ENCODE measurements at regions not wholly inside any gene's neighbourhood (a gene's known extent, or its start where the extent isn't known, plus 50 kb on each side); places are given as distances from the start of the nearest gene placed in this dataset.

DNA sequence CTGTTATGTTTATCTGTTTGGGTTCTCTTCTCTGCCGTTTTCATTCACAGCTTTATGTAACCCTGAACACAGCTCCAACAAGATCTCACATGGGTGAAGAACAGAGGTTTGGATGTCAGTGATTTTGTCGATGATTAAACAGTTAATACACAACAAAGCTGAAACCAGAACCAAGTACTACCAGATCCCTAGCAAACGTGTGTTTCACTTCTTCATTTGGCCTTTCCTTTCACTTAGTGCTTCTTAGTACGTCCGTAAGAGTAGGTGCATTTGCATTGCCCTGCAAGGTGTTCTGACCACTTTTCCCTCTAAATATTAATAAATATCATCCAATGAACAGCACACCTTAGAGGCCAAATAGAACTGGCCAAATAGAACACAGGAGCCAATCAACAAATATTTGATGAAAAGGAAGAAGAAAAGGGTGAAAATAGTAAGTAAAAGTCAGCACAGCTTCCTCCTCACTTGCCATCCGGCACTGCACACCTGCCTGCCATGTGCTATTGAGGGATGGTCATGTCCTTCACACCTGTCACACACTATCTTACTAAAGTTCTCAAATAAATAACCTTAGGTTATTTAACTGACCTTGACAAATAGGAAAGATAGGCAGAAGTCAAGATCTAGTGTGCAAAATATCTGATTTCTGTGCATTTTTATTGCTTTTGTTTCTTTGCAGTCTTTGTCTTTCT lies 252.6 kb upstream of the ANKRD30A start:
- no peak overlapping the region for H3K27ac ChIP-seq (ENCODE audit: low read length)
- no peaks in the 10 kb centered on the region for H3K27me3 ChIP-seq (ENCODE audit: low read depth, low read length)
- no peaks in the 10 kb centered on the region for H3K36me3 ChIP-seq (ENCODE audit: control insufficient read depth in 1 of 2, insufficient read depth in 2 of 2, low read length in 2 of 2)
- H3K4me1 ChIP-seq (ENCODE audit: control insufficient read depth in 1 of 2, insufficient read depth in 2 of 2, low read length in 2 of 2) = no peaks in the 10 kb centered on the region
- no peak overlapping the region for H3K4me3 ChIP-seq (ENCODE audit: low read depth in 1 of 2, low read length in 2 of 2)
- H3K9me3 ChIP-seq (ENCODE audit: control insufficient read depth in 1 of 2, low read length in 2 of 2) = no peaks in the 10 kb centered on the region

DNA sequence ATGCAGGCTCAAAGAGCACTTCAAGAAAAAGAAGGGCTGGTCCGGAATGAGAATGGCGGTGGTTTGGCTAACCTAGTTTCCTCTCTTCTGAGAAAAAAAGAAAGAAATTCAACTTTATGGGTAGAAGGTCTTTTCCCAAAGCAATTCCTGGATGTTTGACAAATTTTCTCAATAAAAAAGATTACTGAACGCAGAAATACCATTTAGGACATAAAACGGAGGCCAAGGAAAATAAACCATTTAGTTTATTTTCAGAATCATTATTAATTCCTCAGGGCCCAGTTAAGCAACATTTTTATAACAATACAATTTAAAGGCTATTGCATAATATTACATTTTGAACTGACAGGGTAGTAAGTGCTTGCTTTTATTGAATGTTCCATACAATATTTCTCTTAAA lies 284.6 kb upstream of the ANKRD30A start:
- Histone ChIP-seq H3K27me3 (ENCODE audit: low read depth, low read length) (no peaks in the 10 kb centered on the region), H3K4me1 (ENCODE audit: control insufficient read depth in 1 of 2, insufficient read depth in 2 of 2, low read length in 2 of 2) (no peaks in the 10 kb centered on the region), H3K4me3 (ENCODE audit: low read depth in 1 of 2, low read length in 2 of 2) (no peak overlapping the region), H3K27ac (ENCODE audit: low read length) (no peak overlapping the region), H3K36me3 (ENCODE audit: control insufficient read depth in 1 of 2, insufficient read depth in 2 of 2, low read length in 2 of 2) (no peaks in the 10 kb centered on the region), H3K9me3 (ENCODE audit: control insufficient read depth in 1 of 2, low read length in 2 of 2) (no peaks in the 10 kb centered on the region)

DNA sequence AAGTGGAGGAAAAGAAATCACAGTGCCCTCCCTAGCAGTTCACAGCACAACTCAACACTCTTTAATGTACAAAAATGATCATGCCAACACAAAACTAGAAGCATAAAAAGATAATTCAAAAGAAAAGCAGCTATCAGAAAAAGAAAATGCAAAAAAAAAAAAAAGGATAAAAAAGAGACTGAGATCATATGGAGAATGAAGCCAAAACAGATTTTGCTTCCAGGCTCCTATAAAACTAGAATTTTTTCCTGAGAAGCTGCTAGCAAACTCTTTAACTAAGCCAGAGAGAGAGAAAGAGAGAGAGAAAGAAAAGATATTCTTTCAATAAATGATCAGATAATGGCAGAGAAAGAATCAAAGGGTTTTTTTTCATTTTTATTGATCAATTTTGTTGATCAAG lies 288.0 kb upstream of the ANKRD30A start:
- H3K9me3 ChIP-seq (ENCODE audit: control insufficient read depth in 1 of 2, low read length in 2 of 2) = no peaks in the 10 kb centered on the region
- no peak overlapping the region for H3K4me3 ChIP-seq (ENCODE audit: low read depth in 1 of 2, low read length in 2 of 2)
- no peaks in the 10 kb centered on the region for H3K4me1 ChIP-seq (ENCODE audit: control insufficient read depth in 1 of 2, insufficient read depth in 2 of 2, low read length in 2 of 2)
- H3K27me3 ChIP-seq (ENCODE audit: low read depth, low read length) = no peaks in the 10 kb centered on the region
- H3K27ac ChIP-seq (ENCODE audit: low read length) = no peak overlapping the region
- no peaks in the 10 kb centered on the region for H3K36me3 ChIP-seq (ENCODE audit: control insufficient read depth in 1 of 2, insufficient read depth in 2 of 2, low read length in 2 of 2)

DNA sequence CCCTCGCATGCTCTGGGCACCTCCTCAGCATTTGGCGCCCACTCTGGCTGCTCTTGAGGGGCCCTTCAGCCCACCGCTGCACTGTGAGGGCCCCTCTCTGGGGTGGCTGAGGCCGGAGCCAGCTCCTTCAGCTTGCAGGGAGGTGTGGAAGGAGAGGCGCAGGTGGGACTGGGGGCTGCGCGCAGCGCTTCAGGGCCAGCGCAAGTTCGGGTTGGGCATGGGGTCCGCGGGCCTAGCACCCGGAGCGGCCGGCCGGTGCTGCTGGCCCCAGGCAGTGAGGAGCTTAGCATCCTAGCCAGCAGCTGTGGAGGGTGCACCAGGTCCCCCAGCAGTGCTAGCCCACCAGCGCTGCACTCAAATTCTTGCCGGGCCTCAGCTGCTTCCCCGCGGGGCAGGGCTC lies 305.6 kb upstream of the ANKRD30A start:
- H3K9me3 ChIP-seq (ENCODE audit: control insufficient read depth in 1 of 2, low read length in 2 of 2) = no peaks in the 10 kb centered on the region
- no peaks in the 10 kb centered on the region for H3K36me3 ChIP-seq (ENCODE audit: control insufficient read depth in 1 of 2, insufficient read depth in 2 of 2, low read length in 2 of 2)
- no peak overlapping the region for H3K4me3 ChIP-seq (ENCODE audit: low read depth in 1 of 2, low read length in 2 of 2)
- H3K27me3 ChIP-seq (ENCODE audit: low read depth, low read length) = no peaks in the 10 kb centered on the region
- H3K4me1 ChIP-seq (ENCODE audit: control insufficient read depth in 1 of 2, insufficient read depth in 2 of 2, low read length in 2 of 2) = no peaks in the 10 kb centered on the region
- no peak overlapping the region for H3K27ac ChIP-seq (ENCODE audit: low read length)

DNA sequence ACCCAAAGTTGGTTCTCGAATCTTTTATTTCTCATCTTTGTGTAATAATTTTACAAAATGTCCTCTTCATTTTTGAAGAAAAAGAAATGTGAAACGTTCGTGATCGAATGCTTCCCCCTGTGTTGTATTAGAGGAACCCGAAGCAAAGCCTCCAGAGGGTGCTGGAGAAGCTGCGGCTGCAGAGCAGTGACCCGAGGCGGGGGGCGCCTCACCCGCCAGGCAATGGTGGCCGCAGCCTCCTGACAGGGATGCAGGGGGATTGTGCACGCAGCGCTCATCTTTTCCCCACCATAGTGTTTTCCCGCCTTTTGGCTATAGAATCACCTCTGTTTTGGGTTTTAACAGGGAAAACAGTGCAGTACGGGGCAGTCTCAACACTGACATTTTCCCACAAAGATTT lies 307.5 kb upstream of the ANKRD30A start:
- no peaks in the 10 kb centered on the region for H3K4me1 ChIP-seq (ENCODE audit: control insufficient read depth in 1 of 2, insufficient read depth in 2 of 2, low read length in 2 of 2)
- no peaks in the 10 kb centered on the region for H3K36me3 ChIP-seq (ENCODE audit: control insufficient read depth in 1 of 2, insufficient read depth in 2 of 2, low read length in 2 of 2)
- H3K27ac ChIP-seq (ENCODE audit: low read length) = no peak overlapping the region
- H3K27me3 ChIP-seq (ENCODE audit: low read depth, low read length) = no peaks in the 10 kb centered on the region
- no peak overlapping the region for H3K4me3 ChIP-seq (ENCODE audit: low read depth in 1 of 2, low read length in 2 of 2)
- no peaks in the 10 kb centered on the region for H3K9me3 ChIP-seq (ENCODE audit: control insufficient read depth in 1 of 2, low read length in 2 of 2)

DNA sequence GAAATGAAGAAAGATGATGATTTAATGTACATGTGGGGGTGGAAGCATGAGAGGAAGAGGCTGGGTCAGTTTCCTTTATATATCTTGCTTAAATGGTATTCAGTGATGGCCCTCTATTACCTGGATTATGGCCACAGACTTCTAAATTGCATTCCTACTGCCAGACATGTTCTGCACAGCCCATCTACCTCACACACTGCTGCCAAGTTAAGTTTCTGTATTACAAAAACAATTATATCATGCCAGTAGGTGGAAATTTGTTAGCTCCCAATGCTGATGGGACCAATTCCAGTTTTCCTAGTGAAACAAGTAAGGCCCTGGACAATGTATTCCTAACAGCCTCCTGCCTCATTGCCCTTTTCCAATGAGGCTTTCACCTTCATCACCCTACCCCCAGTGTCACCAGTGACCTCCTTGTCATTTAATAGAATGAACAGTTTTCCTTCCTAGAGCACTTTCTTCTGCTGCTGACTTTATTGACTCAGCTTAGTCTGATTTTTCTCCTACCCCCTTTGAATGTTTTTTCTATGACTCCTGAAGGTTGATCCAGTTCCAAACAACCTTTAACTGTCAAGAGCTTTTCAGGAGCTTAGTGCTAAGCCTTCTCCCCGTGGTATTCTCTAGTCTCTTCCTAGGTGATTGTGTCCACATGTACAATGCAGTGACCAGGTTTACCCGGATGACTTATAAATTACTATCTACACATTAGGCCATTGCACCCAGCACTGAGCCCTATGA lies 316.6 kb upstream of the ANKRD30A start:
- no peaks in the 10 kb centered on the region for H3K9me3 ChIP-seq (ENCODE audit: control insufficient read depth in 1 of 2, low read length in 2 of 2)
- H3K27me3 ChIP-seq (ENCODE audit: low read depth, low read length) = no peaks in the 10 kb centered on the region
- H3K4me3 ChIP-seq (ENCODE audit: low read depth in 1 of 2, low read length in 2 of 2) = no peak overlapping the region
- no peaks in the 10 kb centered on the region for H3K4me1 ChIP-seq (ENCODE audit: control insufficient read depth in 1 of 2, insufficient read depth in 2 of 2, low read length in 2 of 2)
- no peaks in the 10 kb centered on the region for H3K36me3 ChIP-seq (ENCODE audit: control insufficient read depth in 1 of 2, insufficient read depth in 2 of 2, low read length in 2 of 2)
- no peak overlapping the region for H3K27ac ChIP-seq (ENCODE audit: low read length)

DNA sequence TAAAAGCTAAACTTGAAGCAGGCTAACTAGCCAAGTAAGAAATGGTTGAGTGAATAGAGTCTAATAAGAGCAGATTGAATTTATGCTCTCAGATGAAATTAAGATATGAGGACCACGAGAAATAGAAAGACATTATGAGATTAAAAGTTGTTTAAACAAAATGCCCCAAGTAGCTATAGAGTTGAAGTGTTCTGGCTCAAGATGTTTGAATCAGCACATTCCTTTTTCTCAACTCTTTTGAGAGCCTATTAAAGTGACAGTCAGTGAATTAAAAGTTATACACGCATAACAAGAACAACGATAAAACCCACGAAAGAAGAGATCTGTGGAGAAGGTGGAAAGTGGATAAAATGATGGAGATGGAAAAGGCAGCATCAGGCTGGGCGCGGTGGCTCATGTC lies 322.2 kb upstream of the ANKRD30A start:
- H3K27ac ChIP-seq (ENCODE audit: low read length) = no peak overlapping the region
- no peaks in the 10 kb centered on the region for H3K9me3 ChIP-seq (ENCODE audit: control insufficient read depth in 1 of 2, low read length in 2 of 2)
- H3K27me3 ChIP-seq (ENCODE audit: low read depth, low read length) = no peaks in the 10 kb centered on the region
- no peak overlapping the region for H3K4me3 ChIP-seq (ENCODE audit: low read depth in 1 of 2, low read length in 2 of 2)
- no peaks in the 10 kb centered on the region for H3K36me3 ChIP-seq (ENCODE audit: control insufficient read depth in 1 of 2, insufficient read depth in 2 of 2, low read length in 2 of 2)
- peaks cover 0 to 28% of the 10 kb centered on the region in 2 donors for H3K4me1 ChIP-seq (ENCODE audit: control insufficient read depth in 1 of 2, insufficient read depth in 2 of 2, low read length in 2 of 2)

DNA sequence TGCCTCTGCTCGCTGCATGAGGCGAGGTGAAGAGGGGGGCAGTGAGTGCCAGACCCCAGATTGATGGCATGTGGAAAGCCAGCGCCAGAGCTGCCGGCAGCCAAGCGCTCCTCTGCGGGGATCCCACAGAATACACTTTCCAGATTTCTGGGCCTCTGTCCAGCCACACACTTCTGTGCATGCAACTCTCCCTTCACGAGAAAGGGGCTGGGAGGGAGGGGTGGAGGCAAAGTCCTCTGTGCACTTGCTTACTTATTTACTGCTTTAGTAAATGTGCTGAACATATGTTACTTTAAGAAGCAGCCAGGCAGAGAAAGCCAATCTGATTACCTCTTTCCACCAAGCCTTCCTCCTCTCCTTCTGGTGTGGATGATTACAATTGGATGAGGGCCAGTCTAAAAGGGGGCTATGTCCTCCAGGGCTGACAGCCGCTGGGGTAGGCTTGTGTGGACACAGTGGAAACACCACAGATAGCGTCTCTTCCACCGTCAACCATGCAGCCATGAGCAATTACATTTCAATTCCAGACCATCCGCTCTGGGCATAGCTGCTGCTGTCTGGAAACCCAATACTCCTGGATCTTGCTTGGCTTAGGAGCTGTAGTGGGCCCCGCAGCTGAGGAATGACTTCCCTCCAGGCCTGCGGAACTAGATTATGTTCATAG lies 322.8 kb upstream of the ANKRD30A start:
- Histone ChIP-seq H3K27ac (ENCODE audit: low read length) (no peak overlapping the region), H3K36me3 (ENCODE audit: control insufficient read depth in 1 of 2, insufficient read depth in 2 of 2, low read length in 2 of 2) (no peaks in the 10 kb centered on the region), H3K4me3 (ENCODE audit: low read depth in 1 of 2, low read length in 2 of 2) (peak overlapping the region; percentile 4 to 21), H3K4me1 (ENCODE audit: control insufficient read depth in 1 of 2, insufficient read depth in 2 of 2, low read length in 2 of 2) (peaks cover 0 to 28% of the 10 kb centered on the region in 2 donors), H3K9me3 (ENCODE audit: control insufficient read depth in 1 of 2, low read length in 2 of 2) (no peaks in the 10 kb centered on the region), H3K27me3 (ENCODE audit: low read depth, low read length) (no peaks in the 10 kb centered on the region)

DNA sequence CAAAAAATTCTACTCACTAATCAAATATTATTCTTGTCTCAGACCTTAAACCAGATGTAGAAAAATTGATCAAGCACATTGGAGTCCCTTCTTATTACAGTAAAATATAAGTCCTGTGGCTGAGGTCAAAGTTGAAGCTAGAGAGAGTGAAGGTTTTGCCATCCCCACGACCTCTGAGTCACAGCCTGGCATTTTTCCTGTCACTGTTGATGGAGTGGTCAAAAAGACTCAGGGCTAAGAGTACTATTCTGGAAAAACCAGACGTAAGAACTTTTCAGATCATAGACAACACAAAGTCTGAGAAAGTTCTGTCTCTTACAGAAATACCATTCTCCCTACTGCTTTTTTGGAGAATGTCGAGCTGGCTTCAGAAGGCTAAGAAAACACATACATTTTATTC lies 323.7 kb upstream of the ANKRD30A start:
- H3K27me3 ChIP-seq (ENCODE audit: low read depth, low read length) = no peaks in the 10 kb centered on the region
- H3K4me1 ChIP-seq (ENCODE audit: control insufficient read depth in 1 of 2, insufficient read depth in 2 of 2, low read length in 2 of 2) = peaks cover 0 to 28% of the 10 kb centered on the region in 2 donors
- no peak overlapping the region for H3K4me3 ChIP-seq (ENCODE audit: low read depth in 1 of 2, low read length in 2 of 2)
- no peaks in the 10 kb centered on the region for H3K36me3 ChIP-seq (ENCODE audit: control insufficient read depth in 1 of 2, insufficient read depth in 2 of 2, low read length in 2 of 2)
- no peak overlapping the region for H3K27ac ChIP-seq (ENCODE audit: low read length)
- H3K9me3 ChIP-seq (ENCODE audit: control insufficient read depth in 1 of 2, low read length in 2 of 2) = no peaks in the 10 kb centered on the region

DNA sequence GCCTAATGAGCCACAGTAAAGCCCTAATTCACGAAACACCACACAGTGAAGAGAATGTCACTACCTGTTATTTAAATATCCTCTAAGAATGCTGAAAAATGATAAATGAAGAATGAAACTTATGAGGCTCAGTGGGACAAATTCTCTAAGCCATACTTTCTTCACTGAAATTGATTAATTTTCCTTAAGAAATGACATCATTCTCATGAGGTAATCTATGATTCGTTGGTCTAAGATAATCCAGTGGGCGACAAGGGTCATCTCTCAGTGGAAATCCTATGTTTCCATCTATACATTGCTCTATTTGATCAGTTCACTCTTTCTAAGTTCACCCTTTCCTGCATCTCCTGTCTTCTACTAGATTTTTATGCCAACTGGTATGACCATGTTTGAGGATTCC lies 330.4 kb upstream of the ANKRD30A start:
- H3K36me3 ChIP-seq (ENCODE audit: control insufficient read depth in 1 of 2, insufficient read depth in 2 of 2, low read length in 2 of 2) = no peaks in the 10 kb centered on the region
- no peaks in the 10 kb centered on the region for H3K9me3 ChIP-seq (ENCODE audit: control insufficient read depth in 1 of 2, low read length in 2 of 2)
- no peak overlapping the region for H3K27ac ChIP-seq (ENCODE audit: low read length)
- no peaks in the 10 kb centered on the region for H3K27me3 ChIP-seq (ENCODE audit: low read depth, low read length)
- peaks cover 0 to 4% of the 10 kb centered on the region in 2 donors for H3K4me1 ChIP-seq (ENCODE audit: control insufficient read depth in 1 of 2, insufficient read depth in 2 of 2, low read length in 2 of 2)
- H3K4me3 ChIP-seq (ENCODE audit: low read depth in 1 of 2, low read length in 2 of 2) = no peak overlapping the region

DNA sequence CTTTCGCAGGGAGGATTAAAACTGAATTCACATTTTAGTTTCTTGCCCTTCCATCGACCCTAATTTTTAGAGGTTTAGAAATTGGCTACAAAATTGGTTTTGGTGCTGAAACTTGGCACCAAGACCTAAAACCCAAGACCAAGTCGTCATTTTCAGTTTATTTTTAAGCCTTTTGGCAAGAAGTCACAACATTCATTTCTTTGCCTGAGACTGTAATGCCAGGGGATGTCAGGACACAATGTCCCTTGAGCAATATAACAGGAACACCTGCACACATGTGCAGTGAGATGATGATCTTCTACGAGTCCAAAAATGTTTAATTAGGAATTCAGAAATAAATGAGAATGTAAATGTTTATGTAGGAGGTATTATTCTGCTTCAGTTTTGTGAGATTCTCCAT lies 335.4 kb upstream of the ANKRD30A start:
- Histone ChIP-seq H3K4me1 (ENCODE audit: control insufficient read depth in 1 of 2, insufficient read depth in 2 of 2, low read length in 2 of 2) (peaks cover 0 to 5% of the 10 kb centered on the region in 2 donors), H3K27ac (ENCODE audit: low read length) (no peak overlapping the region), H3K27me3 (ENCODE audit: low read depth, low read length) (no peaks in the 10 kb centered on the region), H3K9me3 (ENCODE audit: control insufficient read depth in 1 of 2, low read length in 2 of 2) (no peaks in the 10 kb centered on the region), H3K36me3 (ENCODE audit: control insufficient read depth in 1 of 2, insufficient read depth in 2 of 2, low read length in 2 of 2) (no peaks in the 10 kb centered on the region), H3K4me3 (ENCODE audit: low read depth in 1 of 2, low read length in 2 of 2) (no peak overlapping the region)

Data from muscle layer of duodenum (tissue), 2 donors.